GM23248 (cell line): ENCODE measurements at regions not wholly inside any gene's neighbourhood (a gene's known extent, or its start where the extent isn't known, plus 50 kb on each side); places are given as distances from the start of the nearest gene placed in this dataset.

Source experiments
- DNase-seq: peaks from one replicate; pipeline ENCODE4 v3.0.0-alpha.2; 2015
- H2AFZ ChIP-seq: fragments of 200-600 bp; sonication (generic); 2 replicates; pipeline ENCODE4 v1.6.1; 2016; ENCODE audit warnings: antibody characterized with exemption
- H3F3A ChIP-seq: fragments of 200-600 bp; sonication (generic); 2 replicates; pipeline ENCODE4 v1.6.1; 2016; ENCODE audit warnings: mild to moderate bottlenecking, antibody characterized with exemption, mixed run types; ENCODE audit not compliant: insufficient read depth
- H3K27ac ChIP-seq: fragments of 200-600 bp; sonication (generic); 2 replicates; pipeline ENCODE4 v1.5.1; 2016; ENCODE audit warnings: mild to moderate bottlenecking
- H3K27me3 ChIP-seq: fragments of 200-600 bp; sonication (generic); replicated peaks from 2 replicates; pipeline ENCODE4 v1.6.1; 2016; ENCODE audit warnings: mild to moderate bottlenecking; ENCODE audit not compliant: insufficient read depth
- H3K36me3 ChIP-seq: fragments of 200-600 bp; sonication (generic); 2 replicates; pipeline ENCODE4 v1.6.1; 2016; ENCODE audit warnings: low read depth, mild to moderate bottlenecking
- H3K4me1 ChIP-seq: fragments of 200-600 bp; sonication (generic); 2 replicates; pipeline ENCODE4 v1.6.1; 2016; ENCODE audit warnings: mild to moderate bottlenecking; ENCODE audit not compliant: insufficient read depth
- H3K4me2 ChIP-seq: fragments of 200-600 bp; sonication (generic); one replicate; pipeline ENCODE4 v1.6.1; 2016; ENCODE audit warnings: mild to moderate bottlenecking; ENCODE audit not compliant: unreplicated experiment
- H3K4me3 ChIP-seq: fragments of 200-600 bp; sonication (generic); 2 replicates; pipeline ENCODE4 v1.5.1; 2016; ENCODE audit warnings: mild to moderate bottlenecking
- H3K79me2 ChIP-seq: fragments of 200-600 bp; sonication (generic); 2 replicates; pipeline ENCODE4 v1.6.1; 2016; ENCODE audit warnings: mild to moderate bottlenecking; ENCODE audit not compliant: insufficient read depth
- H3K9ac ChIP-seq: fragments of 200-600 bp; sonication (generic); 2 replicates; pipeline ENCODE4 v1.6.1; 2016; ENCODE audit warnings: mild to moderate bottlenecking
- H3K9me2 ChIP-seq: fragments of 200-600 bp; sonication (generic); 2 replicates; pipeline ENCODE4 v1.6.1; 2016; ENCODE audit warnings: mixed run types, mild to moderate bottlenecking, moderate library complexity; ENCODE audit not compliant: insufficient read depth
- H3K9me3 ChIP-seq: fragments of 200-600 bp; sonication (generic); one replicate; pipeline ENCODE4 v1.6.1; 2017; ENCODE audit warnings: low read depth
- H4K20me1 ChIP-seq: fragments of 200-600 bp; sonication (generic); 2 replicates; pipeline ENCODE4 v1.6.0; 2016; ENCODE audit not compliant: insufficient read depth
- EZH2 ChIP-seq: fragments of 200-600 bp; sonication (generic); IDR thresholded peaks from 2 replicates; pipeline ENCODE4 v1.6.1; 2018; ENCODE audit warnings: antibody characterized with exemption, mild to moderate bottlenecking; ENCODE audit not compliant: insufficient read depth, poor library complexity, severe bottlenecking
- EZH2phosphoT487 ChIP-seq: fragments of 200-600 bp; sonication (generic); IDR thresholded peaks from 2 replicates; pipeline ENCODE4 v1.6.1; 2018; ENCODE audit warnings: antibody characterized with exemption, moderate library complexity, mild to moderate bottlenecking, low read depth; ENCODE audit not compliant: insufficient read depth
- WGBS, 2 experiments: methylation state at CpG; one replicate each; pipeline ENCODE4 v1.1.6; 2015 to 2017; ENCODE audit warnings: low lambda C conversion rate in 2 of 2, low coverage in 1 of 2; ENCODE audit errors: missing lambda C conversion rate in 2 of 2; 5-methylcytosine and 5-hydroxymethylcytosine counted together
- in situ Hi-C: fragments of 300-500 bp; cut with MboI; formaldehyde crosslinking; loops from 2 replicates; pipeline ENCODE4 v1.15.0; 2020

DNA sequence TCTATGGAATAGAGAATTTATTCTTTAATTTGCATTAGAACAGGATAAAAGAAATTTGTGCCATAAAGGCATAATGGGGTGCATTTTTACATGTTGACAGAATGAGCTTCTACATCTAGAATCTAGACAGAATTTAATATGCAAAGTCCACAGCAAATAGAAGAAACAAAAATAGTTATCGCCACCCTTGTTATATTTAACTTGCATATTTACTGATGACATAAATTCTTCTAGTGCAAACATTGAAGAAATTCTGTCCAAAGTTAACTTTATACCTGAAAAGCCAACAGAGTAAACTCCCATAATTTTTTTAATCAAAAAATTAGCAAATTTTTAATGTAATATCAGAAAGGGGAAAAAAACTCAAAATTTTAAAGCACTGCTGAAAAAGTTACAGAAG, 213.7 kb upstream of the ALCAM start:
- Histone ChIP-seq H3K36me3 (no peaks in the 10 kb centered on the region), H3K27ac (no peak overlapping the region), H2AFZ (no peak overlapping the region), H3K9me2 (no peaks in the 10 kb centered on the region), H3K9me3 (no peaks in the 10 kb centered on the region), H4K20me1 (no peaks in the 10 kb centered on the region), H3K79me2 (no peaks in the 10 kb centered on the region), H3F3A (no peaks in the 10 kb centered on the region), H3K4me3 (no peak overlapping the region), H3K9ac (no peak overlapping the region), H3K27me3 (no peaks in the 10 kb centered on the region), H3K4me1 (no peaks in the 10 kb centered on the region), H3K4me2 (no peak overlapping the region)
- no peak for DNase-seq
- TF ChIP-seq EZH2phosphoT487 (no peak), EZH2 (no peak)
- in situ Hi-C loops: no loop called here
- 40 to 43% methylated on average over 1 of the region's 1 CpG for WGBS, 2 experiments

DNA sequence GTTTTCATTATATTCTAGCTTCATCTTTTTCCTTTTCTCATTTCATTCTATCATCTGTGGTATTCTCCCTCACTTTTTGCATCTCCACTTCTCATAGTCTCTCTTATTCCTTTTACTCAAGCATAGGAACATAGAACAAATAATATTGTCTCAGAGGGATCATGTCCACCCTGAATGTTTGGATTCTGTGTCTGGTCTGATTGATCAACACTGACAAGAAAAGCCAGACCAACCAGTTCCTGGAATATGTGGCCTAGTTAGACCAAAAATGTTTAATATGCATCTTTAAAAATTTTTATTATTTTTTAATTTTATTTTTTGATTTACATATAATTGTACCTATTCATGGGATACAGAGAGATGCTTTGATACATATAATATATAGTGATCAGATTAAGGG, 212.0 kb upstream of the ALCAM start:
- no peaks in the 10 kb centered on the region for H3K9me2 ChIP-seq
- no peaks in the 10 kb centered on the region for H3K79me2 ChIP-seq
- no peaks in the 10 kb centered on the region for H4K20me1 ChIP-seq
- H3K27me3 ChIP-seq: no peaks in the 10 kb centered on the region
- H3K9ac ChIP-seq: no peak overlapping the region
- H3K36me3 ChIP-seq: no peaks in the 10 kb centered on the region
- no peaks in the 10 kb centered on the region for H3F3A ChIP-seq
- no peak overlapping the region for H2AFZ ChIP-seq
- no peak for DNase-seq
- in situ Hi-C loops: no loop called here
- no peak overlapping the region for H3K4me2 ChIP-seq
- H3K9me3 ChIP-seq: no peaks in the 10 kb centered on the region
- TF ChIP-seq EZH2 (no peak), EZH2phosphoT487 (no peak)
- H3K4me3 ChIP-seq: no peak overlapping the region
- no peak overlapping the region for H3K27ac ChIP-seq
- no peaks in the 10 kb centered on the region for H3K4me1 ChIP-seq

DNA sequence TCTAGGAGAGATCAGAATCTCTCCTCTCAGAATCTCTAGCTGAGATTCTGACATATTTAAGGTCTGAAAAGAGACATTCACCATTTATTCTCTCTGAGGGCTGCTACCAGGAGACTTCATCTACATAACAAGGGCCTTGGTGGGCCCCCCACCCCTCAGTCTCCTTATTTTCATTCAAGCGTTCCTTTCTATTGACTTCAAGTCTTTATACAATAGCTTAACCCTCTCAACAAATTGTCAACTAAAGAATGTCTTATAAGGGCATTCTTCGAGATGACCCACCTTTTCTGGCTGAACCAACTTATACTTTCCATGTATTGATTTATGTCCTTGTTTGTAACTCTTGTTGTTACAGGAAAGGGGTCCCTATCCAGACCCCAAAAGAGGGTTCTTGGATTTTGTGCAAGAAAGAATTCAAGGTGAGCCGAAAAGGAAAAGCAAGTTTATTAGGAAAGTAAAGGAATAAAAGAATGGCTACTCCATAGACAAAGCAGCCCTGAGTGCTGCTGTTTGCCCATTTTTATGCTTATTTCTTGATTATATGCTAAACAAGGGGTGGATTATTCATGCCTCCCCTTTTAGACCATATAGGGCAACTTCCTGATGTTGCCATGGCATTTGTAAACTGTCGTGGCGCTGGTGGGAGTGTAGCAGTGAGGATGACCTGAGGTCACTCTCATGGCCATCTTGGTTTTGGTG, 209.5 kb upstream of the ALCAM start:
- TF ChIP-seq EZH2 (no peak), EZH2phosphoT487 (no peak)
- no peaks in the 10 kb centered on the region for H3K9me2 ChIP-seq
- H3K79me2 ChIP-seq: no peaks in the 10 kb centered on the region
- no peaks in the 10 kb centered on the region for H4K20me1 ChIP-seq
- H3K4me2 ChIP-seq: no peak overlapping the region
- H3K27me3 ChIP-seq: no peaks in the 10 kb centered on the region
- WGBS, 2 experiments: 60 to 65% methylated on average over 5 of the region's 5 CpGs
- H3K4me1 ChIP-seq: no peaks in the 10 kb centered on the region
- H3K9ac ChIP-seq: no peak overlapping the region
- no peak for DNase-seq
- H3K4me3 ChIP-seq: no peak overlapping the region
- no peak overlapping the region for H2AFZ ChIP-seq
- no peaks in the 10 kb centered on the region for H3K36me3 ChIP-seq
- H3K27ac ChIP-seq: no peak overlapping the region
- in situ Hi-C loops: no loop called here
- H3K9me3 ChIP-seq: no peaks in the 10 kb centered on the region
- no peaks in the 10 kb centered on the region for H3F3A ChIP-seq

DNA sequence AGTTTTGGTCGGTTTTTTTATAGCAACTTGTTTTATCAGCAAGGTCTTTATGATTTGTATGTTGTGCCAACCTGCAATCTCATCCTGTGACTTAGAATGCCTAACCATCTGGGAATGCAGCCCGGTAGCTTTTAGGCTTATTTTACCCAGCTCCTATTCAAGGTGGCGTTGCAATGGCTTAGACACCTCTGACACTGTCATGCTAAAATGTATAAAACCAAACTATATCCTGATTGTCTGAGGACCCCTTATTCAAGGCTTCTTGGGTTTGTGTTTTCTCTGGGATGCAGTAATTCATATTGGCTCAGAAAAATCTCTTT, 209.0 kb upstream of the ALCAM start:
- Histone ChIP-seq H4K20me1 (no peaks in the 10 kb centered on the region), H3K36me3 (no peaks in the 10 kb centered on the region), H3F3A (no peaks in the 10 kb centered on the region), H3K9me3 (no peaks in the 10 kb centered on the region), H3K4me3 (no peak overlapping the region), H3K27ac (no peak overlapping the region), H3K79me2 (no peaks in the 10 kb centered on the region), H3K4me2 (no peak overlapping the region), H3K9me2 (no peaks in the 10 kb centered on the region), H3K4me1 (no peaks in the 10 kb centered on the region), H3K9ac (no peak overlapping the region), H3K27me3 (no peaks in the 10 kb centered on the region), H2AFZ (no peak overlapping the region)
- WGBS, 2 experiments: 45 to 52% methylated on average over 3 of the region's 3 CpGs
- TF ChIP-seq EZH2phosphoT487 (no peak), EZH2 (no peak)
- DNase-seq: no peak
- in situ Hi-C loops: no loop called here

DNA sequence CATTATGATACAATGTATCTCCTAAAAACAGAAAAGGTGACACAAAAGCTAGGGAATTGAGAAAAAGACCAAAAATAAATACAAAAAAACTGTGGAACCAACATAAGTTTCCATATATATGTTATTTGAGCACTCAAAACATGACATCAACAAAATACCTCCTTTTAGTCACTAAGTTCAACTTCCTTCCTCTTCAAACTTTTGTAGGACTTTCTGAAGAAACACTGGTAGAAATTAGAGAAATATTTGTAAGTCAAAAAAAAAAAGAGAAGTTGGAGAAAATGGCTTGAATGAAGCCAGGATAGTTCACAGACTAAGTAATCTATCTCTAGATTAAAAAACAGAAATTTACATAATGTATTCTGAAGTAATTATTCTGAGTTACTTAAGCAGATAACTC, 208.4 kb upstream of the ALCAM start:
- Histone ChIP-seq H3K4me3 (no peak overlapping the region), H3K27me3 (no peaks in the 10 kb centered on the region), H3K4me2 (no peak overlapping the region), H2AFZ (no peak overlapping the region), H3K9ac (no peak overlapping the region), H3K79me2 (no peaks in the 10 kb centered on the region), H3K4me1 (no peaks in the 10 kb centered on the region), H3K27ac (no peak overlapping the region), H3K36me3 (no peaks in the 10 kb centered on the region), H3F3A (no peaks in the 10 kb centered on the region), H3K9me3 (no peaks in the 10 kb centered on the region), H4K20me1 (no peaks in the 10 kb centered on the region), H3K9me2 (no peaks in the 10 kb centered on the region)
- no peak for TF ChIP-seq EZH2
- no peak for TF ChIP-seq EZH2phosphoT487
- in situ Hi-C loops: no loop called here
- DNase-seq: no peak
